ENCODE measurements at regions not wholly inside any gene's neighbourhood (a gene's known extent, or its start where the extent isn't known, plus 50 kb on each side); places are given as distances from the start of the nearest gene placed in this dataset.
"Not testable (repeated sequence)": the region's sequence is repeated elsewhere in the genome, so short reads cannot be mapped to it uniquely, and the experiment has no call there.

- Histone ChIP-seq H3K27ac (no peak overlapping the region), H3K9ac (ENCODE audit: low read depth in 2 of 2, low read length in 2 of 2) (no peak overlapping the region), H3K9me3 (no peaks in the 10 kb centered on the region), H3K27me3 (no peaks in the 10 kb centered on the region), H3K36me3 (no peaks in the 10 kb centered on the region), H3K4me1 (no peaks in the 10 kb centered on the region), H3K4me3 (no peak overlapping the region)
- DNase-seq, result no peak
- intact Hi-C loops (cut with DNase I), result no loop called here
- no peak for TF ChIP-seq CTCF (IDR thresholded peaks at IDR 0.05)
Observed at GRCh38 chr13:40043764-40044163, 388.3 kb downstream of the COG6 start.

- Histone ChIP-seq H3K36me3 (no peaks in the 10 kb centered on the region), H3K4me3 (no peak overlapping the region), H3K9ac (ENCODE audit: low read depth in 2 of 2, low read length in 2 of 2) (no peak overlapping the region), H3K4me1 (no peaks in the 10 kb centered on the region), H3K27ac (no peak overlapping the region), H3K27me3 (no peaks in the 10 kb centered on the region), H3K9me3 (no peaks in the 10 kb centered on the region)
- no peak for DNase-seq
- intact Hi-C loops (cut with DNase I), result no loop called here
- no peak for TF ChIP-seq CTCF (IDR thresholded peaks at IDR 0.05)
Observed at GRCh38 chr13:40047322-40047771, 391.9 kb downstream of the COG6 start.

GRCh38 chr13:40048551-40048950 is 393.1 kb downstream of the COG6 start:
- H3K27me3 ChIP-seq, result no peaks in the 10 kb centered on the region
- no peaks in the 10 kb centered on the region for H3K4me1 ChIP-seq
- intact Hi-C loops (cut with DNase I), result no loop called here
- no peak overlapping the region for H3K27ac ChIP-seq
- TF ChIP-seq CTCF (IDR thresholded peaks at IDR 0.05), result no peak
- H3K4me3 ChIP-seq, result no peak overlapping the region
- DNase-seq, result no peak
- H3K9ac ChIP-seq (ENCODE audit: low read depth in 2 of 2, low read length in 2 of 2), result no peak overlapping the region
- no peaks in the 10 kb centered on the region for H3K36me3 ChIP-seq
- no peaks in the 10 kb centered on the region for H3K9me3 ChIP-seq

- TF ChIP-seq CTCF (IDR thresholded peaks at IDR 0.05), result no peak
- H3K4me3 ChIP-seq, result no peak overlapping the region
Observed at GRCh38 chr13:40052954-40053353, 397.5 kb downstream of the COG6 start.

GRCh38 chr13:40053401-40053800 is 397.9 kb downstream of the COG6 start:
- no peak overlapping the region for H3K27ac ChIP-seq
- no peaks in the 10 kb centered on the region for H3K27me3 ChIP-seq
- no peak for TF ChIP-seq CTCF (IDR thresholded peaks at IDR 0.05)
- no peak overlapping the region for H3K4me3 ChIP-seq
- H3K4me1 ChIP-seq, result no peaks in the 10 kb centered on the region
- H3K9me3 ChIP-seq, result no peaks in the 10 kb centered on the region
- H3K36me3 ChIP-seq, result no peaks in the 10 kb centered on the region
- DNase-seq, result no peak
- intact Hi-C loops (cut with DNase I), result no loop called here
- H3K9ac ChIP-seq (ENCODE audit: low read depth in 2 of 2, low read length in 2 of 2), result no peak overlapping the region

More at GRCh38 chr13:40052954-40053353, 397.5 kb downstream of the COG6 start:
- Histone ChIP-seq H3K36me3 (no peaks in the 10 kb centered on the region), H3K9ac (ENCODE audit: low read depth in 2 of 2, low read length in 2 of 2) (no peak overlapping the region), H3K27me3 (no peaks in the 10 kb centered on the region), H3K9me3 (no peaks in the 10 kb centered on the region), H3K27ac (no peak overlapping the region), H3K4me1 (no peaks in the 10 kb centered on the region)
- no peak for DNase-seq
- intact Hi-C loops (cut with DNase I), result no loop called here

GRCh38 chr13:40054422-40054821 is 399.0 kb downstream of the COG6 start:
- intact Hi-C loops (cut with DNase I); H3K9me3 ChIP-seq; H3K4me3 ChIP-seq; DNase-seq; H3K4me1 ChIP-seq; H3K27me3 ChIP-seq; H3K36me3 ChIP-seq; H3K9ac ChIP-seq (ENCODE audit: low read depth in 2 of 2, low read length in 2 of 2); H3K27ac ChIP-seq: not testable (repeated sequence)

Measured in colonic mucosa (tissue), 4 donors.